Prostate gland (tissue), 2 donors: ENCODE measurements at regions not wholly inside any gene's neighbourhood (a gene's known extent, or its start where the extent isn't known, plus 50 kb on each side); places are given as distances from the start of the nearest gene placed in this dataset.

Experiments
- DNase-seq: peaks from one replicate; pipeline ENCODE4 v3.0.0-alpha.2; 2019; ENCODE audit warnings: low spot score
- H3K27ac ChIP-seq, 2 donors: fragments of 200-600 bp; sonication (generic); 2 replicates each; pipeline ENCODE4 v1.5.1; 2017 to 2019
- H3K27me3 ChIP-seq: fragments of 200-600 bp; sonication (generic); replicated peaks from 2 replicates; pipeline ENCODE4 v1.5.1; 2019; ENCODE audit not compliant: insufficient read depth
- H3K36me3 ChIP-seq, 2 donors: fragments of 200-600 bp; sonication (generic); 1 replicate in 1 of 2; 2 replicates in 1 of 2; pipeline versions ENCODE4 v1.5.1 to v1.8.1; 2017 to 2019
- H3K4me1 ChIP-seq: fragments of 200-600 bp; sonication (generic); replicated peaks from 2 replicates; pipeline ENCODE4 v1.5.1; 2019
- H3K4me3 ChIP-seq, 2 donors: fragments of 200-600 bp; sonication (generic); 2 replicates each; pipeline ENCODE4 v1.5.1; 2017 to 2019
- H3K9me3 ChIP-seq: fragments of 200-600 bp; sonication (generic); 2 replicates; pipeline ENCODE4 v1.5.1; 2017
- CTCF ChIP-seq, 4 experiments: fragments of 200-600 bp in 2 of 4; fragments of 450-650 bp in 2 of 4; sonication (generic) in 2 of 4; IDR thresholded peaks; 1 replicate in 3 of 4; 2 replicates in 1 of 4; pipeline ENCODE4 v1.5.1; 2016 to 2019; ENCODE audit warnings: antibody characterized with exemption in 4 of 4, mild to moderate bottlenecking in 2 of 4, moderate library complexity in 2 of 4
- POLR2A ChIP-seq: fragments of 450-650 bp; IDR thresholded peaks from one replicate; pipeline ENCODE4 v1.6.1; 2016; ENCODE audit warnings: antibody characterized with exemption, mild to moderate bottlenecking
- POLR2AphosphoS5 ChIP-seq: sonication (generic); formaldehyde crosslinking; IDR thresholded peaks from one replicate; pipeline ENCODE4 v1.6.1; 2017; ENCODE audit warnings: antibody characterized with exemption
- WGBS: methylation state at CpG from one replicate; pipeline ENCODE4 v1.1.5; 2018; 5-methylcytosine and 5-hydroxymethylcytosine counted together
- intact Hi-C: fragments of 100-400 bp; cut with DNase I; formaldehyde crosslinking; loops from one replicate; pipeline ENCODE4 v1.14.2; 2022

DNA sequence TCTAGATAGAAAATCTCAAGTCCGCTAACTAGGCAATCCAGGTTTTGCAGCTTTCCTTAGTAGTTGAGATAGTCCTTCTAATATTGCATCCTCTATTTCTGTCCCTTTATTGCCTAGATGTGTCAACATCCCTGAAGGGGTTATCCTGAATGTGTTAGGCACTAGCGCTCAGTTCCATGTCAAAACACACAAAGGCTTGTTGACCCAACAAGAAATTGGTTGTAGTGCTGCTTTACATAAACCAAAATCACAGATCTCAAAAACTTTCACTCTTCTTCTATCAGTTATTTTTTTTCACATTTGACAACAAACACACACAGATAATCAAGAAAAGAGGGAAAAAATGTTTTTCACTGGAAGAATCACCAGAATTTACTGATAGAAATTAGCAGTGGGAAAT is 51.4 kb upstream of the SOX2 start:
- DNase-seq = no peak
- Histone ChIP-seq H3K4me3 (no peak overlapping the region), H3K27ac (no peak overlapping the region), H3K4me1 (no peaks in the 10 kb centered on the region), H3K27me3 (no peaks in the 10 kb centered on the region), H3K9me3 (no peaks in the 10 kb centered on the region), H3K36me3 (no peaks in the 10 kb centered on the region)
- 72% methylated on average over 2 of the region's 2 CpGs for whole genome bisulfite sequencing
- no peak for TF ChIP-seq CTCF (IDR thresholded peaks at IDR 0.05)
- intact Hi-C loops = no loop called here

DNA sequence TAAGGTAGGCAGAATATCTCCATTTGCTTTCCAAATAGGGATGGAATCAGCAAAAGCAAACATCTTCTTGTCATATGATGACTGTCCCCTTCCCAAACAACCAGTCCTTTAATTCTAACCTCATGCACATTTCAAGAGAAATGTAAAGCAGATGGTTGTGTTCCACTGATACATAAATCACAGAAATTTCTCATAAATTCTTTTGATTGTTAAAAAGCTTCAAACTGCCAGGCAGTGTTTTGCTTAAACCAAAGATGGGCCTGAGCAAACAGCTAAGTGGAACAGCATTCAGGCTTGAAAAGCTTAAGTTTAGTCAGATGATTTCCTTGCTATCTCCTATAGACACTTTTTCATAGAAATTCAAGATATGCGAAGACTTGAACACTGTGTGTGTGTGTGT is 74.3 kb upstream of the SOX2 start:
- no peak for TF ChIP-seq POLR2A
- TF ChIP-seq CTCF (IDR thresholded peaks at IDR 0.05) = no peak
- no peak for TF ChIP-seq POLR2AphosphoS5
- Histone ChIP-seq H3K9me3 (no peaks in the 10 kb centered on the region), H3K4me1 (no peaks in the 10 kb centered on the region), H3K27me3 (no peaks in the 10 kb centered on the region), H3K36me3 (no peaks in the 10 kb centered on the region), H3K27ac (no peak overlapping the region), H3K4me3 (no peak overlapping the region)
- intact Hi-C loops = no loop called here
- 67% methylated on average over 1 of the region's 1 CpG for WGBS
- no peak for DNase-seq

GRCh38 chr3:181637056-181637455 is 74.7 kb upstream of the SOX2 start:
- Histone ChIP-seq H3K4me3 (no peak overlapping the region), H3K27me3 (no peaks in the 10 kb centered on the region), H3K4me1 (no peaks in the 10 kb centered on the region), H3K36me3 (no peaks in the 10 kb centered on the region), H3K27ac (no peak overlapping the region), H3K9me3 (no peaks in the 10 kb centered on the region)
- 93% methylated on average over 4 of the region's 4 CpGs for WGBS
- no peak for TF ChIP-seq POLR2AphosphoS5
- TF ChIP-seq CTCF (IDR thresholded peaks at IDR 0.05) = no peak
- no peak for TF ChIP-seq POLR2A
- intact Hi-C loops = no loop called here
- no peak for DNase-seq

DNA sequence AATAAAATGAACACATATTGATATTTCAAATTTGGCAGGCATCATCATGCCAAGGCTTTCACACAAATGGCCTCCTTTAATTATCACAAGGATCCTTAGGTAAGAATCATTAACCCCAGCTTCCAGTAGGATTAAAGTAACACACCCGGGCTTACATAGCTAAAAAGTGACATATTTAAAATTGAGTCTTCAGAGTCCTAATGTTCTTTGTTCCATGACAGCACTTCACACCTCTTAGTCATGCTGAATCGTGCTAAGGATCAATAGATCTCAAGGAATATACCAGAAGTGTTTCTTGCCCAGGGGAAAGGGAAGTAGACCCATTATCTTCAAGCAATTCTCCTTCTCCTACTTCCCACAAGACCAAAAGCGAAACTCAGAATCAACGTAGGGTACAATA is 76.6 kb upstream of the SOX2 start:
- Histone ChIP-seq H3K4me3 (no peak overlapping the region), H3K27ac (no peak overlapping the region), H3K27me3 (no peaks in the 10 kb centered on the region), H3K4me1 (no peaks in the 10 kb centered on the region), H3K9me3 (no peaks in the 10 kb centered on the region), H3K36me3 (no peaks in the 10 kb centered on the region)
- DNase-seq = no peak
- intact Hi-C loops = no loop called here
- 84% methylated on average over 4 of the region's 4 CpGs for WGBS
- TF ChIP-seq CTCF (IDR thresholded peaks at IDR 0.05) (no peak), POLR2AphosphoS5 (no peak), POLR2A (no peak)

- Histone ChIP-seq H3K27me3 (no peaks in the 10 kb centered on the region), H3K27ac (no peak overlapping the region), H3K4me1 (no peaks in the 10 kb centered on the region), H3K4me3 (no peak overlapping the region), H3K9me3 (no peaks in the 10 kb centered on the region), H3K36me3 (no peaks in the 10 kb centered on the region)
- intact Hi-C loops = no loop called here
- TF ChIP-seq POLR2A (no peak), CTCF (IDR thresholded peaks at IDR 0.05) (no peak), POLR2AphosphoS5 (no peak)
- 68% methylated on average over 7 of the region's 7 CpGs for WGBS
- DNase-seq = no peak
Observed at GRCh38 chr3:181633556-181633955, 78.2 kb upstream of the SOX2 start.
